Astrocyte of the spinal cord (primary cell): ENCODE measurements at regions not wholly inside any gene's neighbourhood (a gene's known extent, or its start where the extent isn't known, plus 50 kb on each side); places are given as distances from the start of the nearest gene placed in this dataset.
A peak's percentile ranks its signal among the peaks of the same experiment; 100 is the strongest.

ENCODE experiments used
- DNase-seq: peaks from one replicate; pipeline ENCODE4 v3.0.0; 2011; ENCODE audit warnings: low read depth, low spot score
- H3K4me3 ChIP-seq: 2 replicates; pipeline ENCODE4 v1.5.1; 2011; ENCODE audit warnings: low read depth, mild to moderate bottlenecking, low read length, moderate library complexity
- in situ Hi-C: cut with HindIII; loops from 2 replicates; pipeline ENCODE4 v1.10.0; 2017; ENCODE audit warnings: low sequenced_read_pairs
- TF ChIP-seq, protein P1 (sequence below): IDR thresholded peaks from 2 replicates; pipeline ENCODE4 v1.5.1; 2012; ENCODE audit warnings: low read depth, mild to moderate bottlenecking, low read length, inconsistent platforms

DNA sequence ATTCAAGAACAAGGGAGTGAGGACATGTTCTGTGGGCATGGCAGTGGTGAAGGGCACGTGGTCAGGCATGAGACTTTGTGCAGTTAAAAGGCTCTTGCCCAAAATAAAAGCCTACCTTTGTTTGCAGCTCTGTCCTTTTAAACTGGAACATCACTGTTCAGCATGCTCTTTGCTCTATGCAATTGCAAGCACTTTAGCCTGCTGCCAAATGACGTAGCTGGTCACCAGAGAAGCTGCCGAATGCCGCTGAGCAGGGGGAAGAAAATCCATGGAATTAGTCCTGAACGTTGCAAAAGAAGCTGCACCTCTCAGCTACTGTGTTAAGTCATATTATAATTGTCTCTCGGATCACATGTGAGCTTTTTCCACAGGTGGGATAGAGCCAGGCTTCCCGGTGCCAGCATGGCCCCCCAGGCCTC lies 176.3 kb upstream of the DIO2 start:
- no peak overlapping the region for H3K4me3 ChIP-seq
- DNase-seq: peak; percentile 53
- TF ChIP-seq, protein P1, sequence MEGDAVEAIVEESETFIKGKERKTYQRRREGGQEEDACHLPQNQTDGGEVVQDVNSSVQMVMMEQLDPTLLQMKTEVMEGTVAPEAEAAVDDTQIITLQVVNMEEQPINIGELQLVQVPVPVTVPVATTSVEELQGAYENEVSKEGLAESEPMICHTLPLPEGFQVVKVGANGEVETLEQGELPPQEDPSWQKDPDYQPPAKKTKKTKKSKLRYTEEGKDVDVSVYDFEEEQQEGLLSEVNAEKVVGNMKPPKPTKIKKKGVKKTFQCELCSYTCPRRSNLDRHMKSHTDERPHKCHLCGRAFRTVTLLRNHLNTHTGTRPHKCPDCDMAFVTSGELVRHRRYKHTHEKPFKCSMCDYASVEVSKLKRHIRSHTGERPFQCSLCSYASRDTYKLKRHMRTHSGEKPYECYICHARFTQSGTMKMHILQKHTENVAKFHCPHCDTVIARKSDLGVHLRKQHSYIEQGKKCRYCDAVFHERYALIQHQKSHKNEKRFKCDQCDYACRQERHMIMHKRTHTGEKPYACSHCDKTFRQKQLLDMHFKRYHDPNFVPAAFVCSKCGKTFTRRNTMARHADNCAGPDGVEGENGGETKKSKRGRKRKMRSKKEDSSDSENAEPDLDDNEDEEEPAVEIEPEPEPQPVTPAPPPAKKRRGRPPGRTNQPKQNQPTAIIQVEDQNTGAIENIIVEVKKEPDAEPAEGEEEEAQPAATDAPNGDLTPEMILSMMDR: no peak
- in situ Hi-C loops: no loop called here

DNA sequence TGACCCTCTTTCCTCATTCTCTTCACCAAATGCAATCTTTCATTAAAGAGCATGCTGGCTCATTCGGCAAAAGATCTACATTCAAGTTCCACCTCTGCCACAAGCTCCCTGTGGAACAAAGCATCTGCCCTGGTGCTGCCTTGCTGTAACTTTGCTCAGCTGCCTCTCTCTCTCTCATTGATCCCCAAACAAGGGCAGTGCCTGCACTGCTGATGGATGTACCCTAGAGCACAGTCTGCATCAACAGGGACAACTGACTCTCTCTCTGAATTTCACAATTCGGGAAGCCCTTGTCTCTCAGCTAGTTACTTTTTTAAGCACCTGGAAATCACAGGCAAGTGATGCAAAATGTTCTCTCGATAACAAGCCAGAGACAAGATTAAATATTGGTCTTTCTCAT lies 174.0 kb upstream of the DIO2 start:
- TF ChIP-seq, protein P1: no peak
- no peak overlapping the region for H3K4me3 ChIP-seq
- DNase-seq: no peak
- in situ Hi-C loops: no loop called here

DNA sequence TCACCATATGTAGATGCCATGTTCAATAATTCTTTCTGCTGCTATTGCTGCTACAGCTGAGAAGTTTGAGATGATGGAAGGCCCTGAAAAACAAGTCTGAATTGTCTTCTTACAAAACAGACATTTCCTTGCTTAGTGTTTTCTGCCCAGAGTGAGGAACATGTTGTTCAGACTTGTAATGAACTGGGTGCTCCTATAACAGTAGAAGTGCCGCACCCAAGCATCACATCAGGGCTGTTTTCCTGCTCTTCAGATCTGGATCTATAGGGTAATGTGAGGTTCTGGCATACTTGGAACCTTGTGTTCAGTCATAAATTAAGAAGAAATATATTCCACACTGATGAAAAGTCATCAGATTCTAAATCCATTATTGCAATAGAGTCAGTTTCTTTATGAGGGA lies 171.9 kb upstream of the DIO2 start:
- no peak overlapping the region for H3K4me3 ChIP-seq
- in situ Hi-C loops: no loop called here
- no peak for DNase-seq
- TF ChIP-seq, protein P1: no peak

DNA sequence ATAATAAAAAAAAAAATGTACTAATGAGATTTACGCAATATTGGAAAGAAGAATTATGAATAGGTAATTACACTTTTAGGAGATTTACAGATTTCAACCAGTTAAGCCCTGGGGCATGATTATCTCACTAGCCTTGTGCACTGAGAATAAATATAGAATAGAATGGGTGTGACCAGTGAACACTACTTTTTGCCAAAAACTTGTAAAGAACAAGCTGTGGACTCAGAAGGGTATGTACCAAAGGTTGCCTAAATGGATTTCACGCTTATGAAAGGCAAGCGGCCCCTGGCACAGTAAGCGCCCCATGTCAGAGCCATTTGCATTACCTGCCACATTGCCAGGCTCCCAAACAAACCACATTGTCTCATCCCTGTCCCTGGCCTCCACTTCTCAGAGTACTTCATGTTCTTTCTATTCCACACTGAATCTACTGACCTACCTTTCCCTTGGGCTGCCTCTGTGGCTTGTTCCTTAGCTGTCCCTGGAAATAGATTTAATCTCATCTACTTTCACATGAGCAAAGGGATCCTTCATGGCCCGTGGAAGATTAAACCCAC lies 170.6 kb upstream of the DIO2 start:
- in situ Hi-C loops: no loop called here
- H3K4me3 ChIP-seq: no peak overlapping the region
- TF ChIP-seq, protein P1: no peak
- DNase-seq: no peak

DNA sequence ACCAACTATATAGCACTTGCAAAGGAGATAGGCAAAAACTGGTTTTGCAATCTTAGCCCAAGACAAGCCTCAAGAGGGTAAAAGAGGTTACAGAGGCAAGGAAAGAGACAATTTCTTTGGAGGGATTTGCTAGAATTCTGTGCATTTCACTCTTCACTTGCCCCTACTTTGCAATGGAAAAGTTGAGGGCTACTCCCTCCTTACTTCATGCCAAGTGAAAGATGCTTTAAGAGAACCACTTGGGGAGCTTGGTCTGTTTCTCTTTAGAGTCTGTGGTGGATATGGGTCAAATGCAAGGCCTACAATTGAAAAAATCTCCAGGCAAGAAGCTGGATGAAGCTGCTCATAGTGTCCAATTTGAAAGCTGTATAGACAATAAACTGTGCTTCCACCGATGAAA lies 167.7 kb upstream of the DIO2 start:
- TF ChIP-seq, protein P1: no peak
- in situ Hi-C loops: no loop called here
- H3K4me3 ChIP-seq: no peak overlapping the region
- DNase-seq: no peak

DNA sequence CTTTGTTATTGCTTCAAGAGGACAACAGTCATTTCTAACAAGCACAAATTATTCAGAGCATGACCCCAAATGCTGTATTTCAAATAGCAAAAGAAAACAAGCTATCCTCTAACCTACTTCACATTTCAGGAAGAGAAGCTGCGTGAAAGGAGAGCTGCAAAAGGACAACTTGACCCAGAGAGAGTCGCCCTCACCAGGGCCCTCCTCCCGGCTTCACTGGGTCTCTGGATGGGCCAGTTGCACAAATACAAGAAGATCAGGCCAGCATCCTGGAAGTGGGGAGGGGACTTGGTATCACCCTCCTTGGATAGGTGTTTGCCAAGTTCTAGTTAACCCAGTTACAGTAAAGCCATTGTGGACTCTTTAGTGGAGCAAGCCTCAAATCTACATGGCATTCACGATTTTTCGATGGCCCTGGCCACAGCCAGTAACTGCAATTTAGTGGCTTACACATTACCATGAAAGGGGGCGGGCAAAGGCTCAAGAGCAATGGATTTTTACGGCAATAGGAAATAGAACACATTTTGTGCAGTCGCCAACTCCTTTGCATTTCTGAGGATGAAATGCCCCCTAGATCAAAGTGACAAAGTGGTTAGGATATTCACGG lies 166.9 kb upstream of the DIO2 start:
- in situ Hi-C loops: no loop called here
- no peak for DNase-seq
- no peak overlapping the region for H3K4me3 ChIP-seq
- TF ChIP-seq, protein P1: no peak
